ENCODE measurements at regions not wholly inside any gene's neighbourhood (a gene's known extent, or its start where the extent isn't known, plus 50 kb on each side); places are given as distances from the start of the nearest gene placed in this dataset.

DNA sequence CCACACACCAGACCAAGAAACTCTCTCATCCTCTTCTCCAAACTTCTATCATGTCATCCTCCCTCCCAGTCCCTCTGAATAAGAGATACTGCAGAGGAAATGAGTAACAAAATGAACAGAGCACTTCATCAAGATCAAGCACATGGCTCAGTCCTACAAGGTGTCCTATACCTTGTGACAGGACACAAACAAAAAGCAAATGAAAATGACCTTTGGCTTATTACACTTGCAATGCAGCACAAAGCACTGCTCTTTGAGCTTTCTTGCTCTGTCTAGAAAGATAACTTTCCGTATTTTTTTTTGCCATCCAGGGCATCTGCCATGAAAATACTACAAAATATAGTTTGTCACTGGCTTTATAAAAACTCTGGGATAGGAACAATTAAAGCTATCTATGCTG, 402.7 kb downstream of the HNRNPD start:
- ChIA-PET POLR2A (no interaction called here), CTCF (interaction anchor here (0.5 kb wide), 1 partner anchor 52 kb away, joined by 3 read pairs; no protein-coding TSS in a partner anchor)
- TF ChIP-seq SUZ12 (IDR thresholded peaks at IDR 0.05) (no peak), FOXA1 (IDR thresholded peaks at IDR 0.05) (no peak), HDGF (IDR thresholded peaks at IDR 0.05; ENCODE audit: borderline replicate concordance) (no peak), FOXM1 (IDR thresholded peaks at IDR 0.05; ENCODE audit: borderline replicate concordance) (no peak), ZNF384 (IDR thresholded peaks at IDR 0.05) (no peak), L3MBTL2 (conservative IDR thresholded peaks at IDR 0.05) (no peak), LEF1 (IDR thresholded peaks at IDR 0.05; ENCODE audit: borderline replicate concordance) (no peak), TARDBP (IDR thresholded peaks at IDR 0.05) (no peak), SP1 (IDR thresholded peaks at IDR 0.05) (no peak), ARNT (IDR thresholded peaks at IDR 0.05) (no peak), NFRKB (IDR thresholded peaks at IDR 0.05) (no peak), BHLHE40 (IDR thresholded peaks at IDR 0.05; ENCODE audit: borderline replicate concordance) (no peak), FOXK2 (IDR thresholded peaks at IDR 0.05) (no peak), CTBP1 (IDR thresholded peaks at IDR 0.05; ENCODE audit: borderline replicate concordance) (no peak), ELF4 (IDR thresholded peaks at IDR 0.05) (no peak)
- TF ChIP-seq, protein P1, sequence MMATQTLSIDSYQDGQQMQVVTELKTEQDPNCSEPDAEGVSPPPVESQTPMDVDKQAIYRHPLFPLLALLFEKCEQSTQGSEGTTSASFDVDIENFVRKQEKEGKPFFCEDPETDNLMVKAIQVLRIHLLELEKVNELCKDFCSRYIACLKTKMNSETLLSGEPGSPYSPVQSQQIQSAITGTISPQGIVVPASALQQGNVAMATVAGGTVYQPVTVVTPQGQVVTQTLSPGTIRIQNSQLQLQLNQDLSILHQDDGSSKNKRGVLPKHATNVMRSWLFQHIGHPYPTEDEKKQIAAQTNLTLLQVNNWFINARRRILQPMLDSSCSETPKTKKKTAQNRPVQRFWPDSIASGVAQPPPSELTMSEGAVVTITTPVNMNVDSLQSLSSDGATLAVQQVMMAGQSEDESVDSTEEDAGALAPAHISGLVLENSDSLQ (IDR thresholded peaks at IDR 0.05) = no peak
- DNase-seq (ENCODE audit: extremely low spot score) = no peak

DNA sequence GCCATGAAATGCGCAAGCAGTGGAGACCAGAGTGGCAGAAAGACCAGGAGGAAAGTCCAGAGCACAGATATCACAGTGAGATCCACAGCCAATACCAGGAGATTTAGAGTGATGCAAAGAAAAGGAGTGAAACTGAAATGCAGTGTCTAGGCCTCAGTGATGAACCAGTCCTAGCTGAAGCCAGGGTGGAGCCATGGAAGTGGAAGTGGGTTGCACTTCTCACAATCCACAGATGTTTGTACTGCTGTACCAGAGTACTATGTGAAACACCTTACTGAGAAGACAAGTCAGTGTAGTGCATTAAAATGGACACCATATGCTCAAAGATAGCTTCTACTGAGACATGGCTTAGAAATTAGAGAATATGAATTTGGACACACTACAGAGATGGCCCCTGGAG, 403.3 kb downstream of the HNRNPD start:
- CTCF ChIA-PET = no interaction called here
- TF ChIP-seq L3MBTL2 (conservative IDR thresholded peaks at IDR 0.05) = no peak

DNA sequence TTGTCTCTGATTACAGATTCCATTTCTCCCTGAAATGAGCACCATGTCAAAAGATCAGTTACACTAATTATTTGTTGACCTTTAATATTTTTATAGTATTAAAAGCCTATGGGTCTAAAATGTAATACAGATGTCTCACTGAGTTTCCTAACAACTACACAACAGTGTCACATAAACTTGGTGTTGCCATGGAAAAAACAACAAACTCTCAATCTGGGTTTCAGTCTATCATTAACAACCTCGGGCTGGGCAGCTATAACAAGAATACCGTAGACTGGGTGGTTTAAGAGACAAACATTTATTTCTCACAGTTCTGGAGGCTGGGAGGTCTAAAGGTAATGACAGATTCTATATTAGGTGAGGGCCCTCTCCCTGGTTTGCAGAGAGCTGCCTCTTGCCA, 407.1 kb downstream of the HNRNPD start:
- TF ChIP-seq BHLHE40 (IDR thresholded peaks at IDR 0.05; ENCODE audit: borderline replicate concordance) = no peak
- TF ChIP-seq CTBP1 (IDR thresholded peaks at IDR 0.05; ENCODE audit: borderline replicate concordance) = no peak
- no peak for TF ChIP-seq FOXK2 (IDR thresholded peaks at IDR 0.05)
- TF ChIP-seq LEF1 (IDR thresholded peaks at IDR 0.05; ENCODE audit: borderline replicate concordance) = no peak
- ChIA-PET POLR2A (no interaction called here), CTCF (no interaction called here)
- DNase-seq (ENCODE audit: extremely low spot score) = no peak

More for the DNA sequence above, 403.3 kb downstream of the HNRNPD start:
- no peak for DNase-seq (ENCODE audit: extremely low spot score)
- POLR2A ChIA-PET = no interaction called here

DNA sequence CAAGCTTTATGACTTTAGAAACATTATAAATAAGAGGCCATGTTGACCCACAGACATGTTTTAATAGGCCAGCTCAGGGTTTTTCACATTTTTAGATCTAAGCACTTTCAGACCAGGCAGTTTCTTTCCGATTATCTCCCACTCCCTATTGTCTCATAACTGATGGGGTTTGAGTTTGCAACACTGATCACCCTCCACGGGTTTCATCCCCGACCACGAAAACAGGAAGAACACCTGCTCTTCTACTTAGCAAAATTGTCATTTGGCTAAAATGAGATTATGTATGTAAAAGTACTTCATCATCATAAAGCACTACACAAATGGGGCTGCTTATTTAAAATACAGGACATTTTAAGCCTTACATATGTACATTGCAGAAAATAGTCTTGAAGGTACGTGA, 407.9 kb downstream of the HNRNPD start:
- TF ChIP-seq FOXM1 (IDR thresholded peaks at IDR 0.05; ENCODE audit: borderline replicate concordance) (no peak), HDGF (IDR thresholded peaks at IDR 0.05; ENCODE audit: borderline replicate concordance) (no peak), ARNT (IDR thresholded peaks at IDR 0.05) (no peak), CTBP1 (IDR thresholded peaks at IDR 0.05; ENCODE audit: borderline replicate concordance) (no peak), SP1 (IDR thresholded peaks at IDR 0.05) (no peak), L3MBTL2 (conservative IDR thresholded peaks at IDR 0.05) (no peak), ZNF384 (IDR thresholded peaks at IDR 0.05) (no peak), FOXA1 (IDR thresholded peaks at IDR 0.05) (no peak), TARDBP (IDR thresholded peaks at IDR 0.05) (no peak)
- CTCF ChIA-PET = no interaction called here
- POLR2A ChIA-PET = no interaction called here
- no peak for DNase-seq (ENCODE audit: extremely low spot score)

DNA sequence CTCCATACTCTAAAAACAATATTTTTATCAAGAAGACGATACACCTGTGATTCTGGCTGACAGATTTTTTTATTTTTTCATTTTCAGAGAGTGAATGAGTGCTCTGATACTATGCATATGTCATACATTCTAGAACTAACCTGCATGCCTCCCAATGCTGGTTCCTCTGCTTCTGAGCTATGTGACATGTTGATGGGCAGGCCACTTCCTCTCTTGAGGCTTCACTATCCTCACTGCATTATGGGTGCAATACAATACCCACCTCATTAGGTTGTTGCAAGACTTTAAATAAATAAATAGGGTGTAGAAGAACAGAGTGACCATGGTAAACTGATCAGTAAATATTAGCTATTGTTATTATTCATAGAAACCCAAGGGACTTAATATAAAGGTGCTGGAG, 408.3 kb downstream of the HNRNPD start:
- ChIA-PET POLR2A (no interaction called here), CTCF (no interaction called here)
- TF ChIP-seq FOXM1 (IDR thresholded peaks at IDR 0.05; ENCODE audit: borderline replicate concordance) (no peak), ARNT (IDR thresholded peaks at IDR 0.05) (no peak), FOXA1 (IDR thresholded peaks at IDR 0.05) (no peak), BHLHE40 (IDR thresholded peaks at IDR 0.05; ENCODE audit: borderline replicate concordance) (no peak), CTBP1 (IDR thresholded peaks at IDR 0.05; ENCODE audit: borderline replicate concordance) (no peak), SP1 (IDR thresholded peaks at IDR 0.05) (no peak), SUZ12 (IDR thresholded peaks at IDR 0.05) (no peak)
- no peak for DNase-seq (ENCODE audit: extremely low spot score)

DNA sequence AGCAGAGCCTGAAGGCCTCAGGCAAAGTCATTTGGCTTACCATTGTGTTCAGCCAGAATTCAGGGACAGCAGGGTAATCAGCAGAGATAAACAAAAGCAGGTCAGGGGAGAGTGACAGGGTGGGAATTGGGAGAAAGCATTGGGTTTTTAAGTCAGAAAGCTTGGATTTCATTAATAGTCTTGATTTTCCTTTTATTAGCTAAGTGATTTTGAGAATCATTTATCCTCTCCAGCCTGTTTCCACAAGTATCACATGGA, 410.1 kb downstream of the HNRNPD start:
- ChIA-PET CTCF (no interaction called here), POLR2A (no interaction called here)
- TF ChIP-seq, protein P1 (IDR thresholded peaks at IDR 0.05) = no peak
- TF ChIP-seq NFRKB (IDR thresholded peaks at IDR 0.05) = no peak
- DNase-seq (ENCODE audit: extremely low spot score) = no peak

DNA sequence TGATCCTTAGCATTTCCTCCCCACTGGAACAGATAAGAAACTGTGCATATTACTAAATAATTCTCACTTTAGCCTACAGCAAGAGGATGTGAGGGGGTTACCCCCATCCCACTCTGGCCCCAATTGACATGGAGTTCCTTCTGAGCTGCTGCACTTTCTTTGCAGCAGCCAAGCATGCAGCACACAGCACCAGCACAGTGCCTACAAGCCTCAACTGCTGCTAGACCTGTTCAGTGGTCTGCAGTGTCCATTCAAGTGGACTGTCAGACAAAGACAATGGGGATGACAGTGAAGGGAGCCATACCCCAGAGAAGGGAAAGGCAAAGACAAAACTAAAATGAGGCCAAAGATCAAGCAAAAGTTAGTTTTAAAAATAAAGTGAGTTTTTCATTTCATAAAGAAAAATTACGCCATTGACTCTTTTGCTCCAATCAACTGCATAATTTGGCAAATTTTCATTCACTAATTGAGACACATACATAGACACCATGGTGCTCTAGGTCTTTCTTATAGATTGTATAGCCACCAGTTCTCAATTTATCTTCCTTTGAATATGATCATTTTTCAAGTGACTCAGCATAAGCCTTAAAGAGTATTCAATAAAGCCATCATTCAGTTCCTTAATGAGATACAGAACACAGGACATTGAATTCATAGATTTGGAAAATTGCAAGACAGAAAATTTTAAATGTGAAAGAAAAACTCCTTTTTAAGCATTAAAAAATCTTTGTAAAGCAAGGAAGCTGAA, 410.6 kb downstream of the HNRNPD start:
- ChIA-PET POLR2A (no interaction called here), CTCF (no interaction called here)
- no peak for TF ChIP-seq L3MBTL2 (conservative IDR thresholded peaks at IDR 0.05)
- no peak for TF ChIP-seq SUZ12 (IDR thresholded peaks at IDR 0.05)
- no peak for TF ChIP-seq NFRKB (IDR thresholded peaks at IDR 0.05)
- TF ChIP-seq LEF1 (IDR thresholded peaks at IDR 0.05; ENCODE audit: borderline replicate concordance) = no peak
- no peak for TF ChIP-seq CTBP1 (IDR thresholded peaks at IDR 0.05; ENCODE audit: borderline replicate concordance)
- no peak for TF ChIP-seq TARDBP (IDR thresholded peaks at IDR 0.05)
- no peak for TF ChIP-seq FOXA1 (IDR thresholded peaks at IDR 0.05)
- TF ChIP-seq BHLHE40 (IDR thresholded peaks at IDR 0.05; ENCODE audit: borderline replicate concordance) = no peak
- no peak for TF ChIP-seq HDGF (IDR thresholded peaks at IDR 0.05; ENCODE audit: borderline replicate concordance)
- no peak for TF ChIP-seq ELF4 (IDR thresholded peaks at IDR 0.05)
- TF ChIP-seq, protein P1 (IDR thresholded peaks at IDR 0.05) = no peak
- TF ChIP-seq FOXK2 (IDR thresholded peaks at IDR 0.05) = no peak
- TF ChIP-seq ARNT (IDR thresholded peaks at IDR 0.05) = no peak
- no peak for TF ChIP-seq FOXM1 (IDR thresholded peaks at IDR 0.05; ENCODE audit: borderline replicate concordance)
- DNase-seq (ENCODE audit: extremely low spot score) = no peak

Measured in HEK293T (cell line).